HL-60 (cell line): ENCODE measurements at regions not wholly inside any gene's neighbourhood (a gene's known extent, or its start where the extent isn't known, plus 50 kb on each side); places are given as distances from the start of the nearest gene placed in this dataset.

ENCODE experiments used
- DNase-seq, 2 experiments: peaks; one replicate each; pipeline ENCODE4 v3.0.0-alpha.2; 2010 to 2020; ENCODE audit warnings: low read depth in 1 of 2, low spot score in 1 of 2
- H3K27ac ChIP-seq: fragments of 250-450 bp; sonication (Bioruptor Pico); replicated peaks from 2 replicates; pipeline ENCODE4 v1.5.1; 2020; ENCODE audit warnings: mild to moderate bottlenecking, moderate library complexity
- H3K27me3 ChIP-seq: fragments of 250-450 bp; sonication (Bioruptor Pico); 2 replicates; pipeline ENCODE4 v1.5.1; 2021; ENCODE audit warnings: mild to moderate bottlenecking, moderate library complexity; ENCODE audit not compliant: insufficient read depth, poor library complexity, severe bottlenecking
- H3K4me3 ChIP-seq: replicated peaks from 2 replicates; pipeline ENCODE4 v1.5.1; 2011; ENCODE audit warnings: mild to moderate bottlenecking, control low read depth, low read length; ENCODE audit not compliant: insufficient read depth
- GABPA ChIP-seq: IDR thresholded peaks from 2 replicates; pipeline ENCODE4 v1.6.1; 2012; ENCODE audit warnings: low read depth
- POLR2AphosphoS5 ChIP-seq: IDR thresholded peaks from 2 replicates; pipeline ENCODE4 v1.6.1; 2012; ENCODE audit warnings: low read depth
- SPI1 ChIP-seq: IDR thresholded peaks from 2 replicates; pipeline ENCODE4 v1.6.1; 2012; ENCODE audit warnings: low read depth, mild to moderate bottlenecking, borderline replicate concordance
- TF ChIP-seq, protein P1 (sequence below): IDR thresholded peaks from 2 replicates; pipeline ENCODE4 v1.6.1; 2012; ENCODE audit warnings: low read depth; ENCODE audit not compliant: insufficient replicate concordance
- TF ChIP-seq, protein P2 (sequence below): IDR thresholded peaks from one replicate; pipeline ENCODE4 v1.5.1; 2011; ENCODE audit warnings: low read length, control low read depth, inconsistent platforms; ENCODE audit not compliant: insufficient read depth

DNA sequence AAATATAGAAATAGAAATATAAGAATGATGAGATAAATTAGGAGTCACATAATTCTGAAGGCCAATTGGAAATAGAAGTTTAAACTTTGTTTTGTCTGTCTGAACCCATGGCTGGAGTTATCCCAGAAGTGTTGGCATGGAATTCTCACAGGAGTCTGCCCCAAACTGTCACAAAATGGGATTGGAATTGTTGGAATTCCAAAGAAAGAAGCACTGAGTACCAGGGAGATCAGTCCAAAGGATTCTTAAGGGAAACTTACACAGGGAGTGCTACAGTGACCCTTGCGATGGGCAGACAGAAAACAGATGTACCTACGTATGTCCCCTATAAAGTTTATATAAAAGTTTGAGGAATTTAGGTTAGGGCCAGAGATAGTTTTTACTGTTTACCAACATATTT lies 1607.7 kb downstream of the ARAP2 start:
- no peaks in the 10 kb centered on the region for H3K27me3 ChIP-seq
- TF ChIP-seq, protein P1, sequence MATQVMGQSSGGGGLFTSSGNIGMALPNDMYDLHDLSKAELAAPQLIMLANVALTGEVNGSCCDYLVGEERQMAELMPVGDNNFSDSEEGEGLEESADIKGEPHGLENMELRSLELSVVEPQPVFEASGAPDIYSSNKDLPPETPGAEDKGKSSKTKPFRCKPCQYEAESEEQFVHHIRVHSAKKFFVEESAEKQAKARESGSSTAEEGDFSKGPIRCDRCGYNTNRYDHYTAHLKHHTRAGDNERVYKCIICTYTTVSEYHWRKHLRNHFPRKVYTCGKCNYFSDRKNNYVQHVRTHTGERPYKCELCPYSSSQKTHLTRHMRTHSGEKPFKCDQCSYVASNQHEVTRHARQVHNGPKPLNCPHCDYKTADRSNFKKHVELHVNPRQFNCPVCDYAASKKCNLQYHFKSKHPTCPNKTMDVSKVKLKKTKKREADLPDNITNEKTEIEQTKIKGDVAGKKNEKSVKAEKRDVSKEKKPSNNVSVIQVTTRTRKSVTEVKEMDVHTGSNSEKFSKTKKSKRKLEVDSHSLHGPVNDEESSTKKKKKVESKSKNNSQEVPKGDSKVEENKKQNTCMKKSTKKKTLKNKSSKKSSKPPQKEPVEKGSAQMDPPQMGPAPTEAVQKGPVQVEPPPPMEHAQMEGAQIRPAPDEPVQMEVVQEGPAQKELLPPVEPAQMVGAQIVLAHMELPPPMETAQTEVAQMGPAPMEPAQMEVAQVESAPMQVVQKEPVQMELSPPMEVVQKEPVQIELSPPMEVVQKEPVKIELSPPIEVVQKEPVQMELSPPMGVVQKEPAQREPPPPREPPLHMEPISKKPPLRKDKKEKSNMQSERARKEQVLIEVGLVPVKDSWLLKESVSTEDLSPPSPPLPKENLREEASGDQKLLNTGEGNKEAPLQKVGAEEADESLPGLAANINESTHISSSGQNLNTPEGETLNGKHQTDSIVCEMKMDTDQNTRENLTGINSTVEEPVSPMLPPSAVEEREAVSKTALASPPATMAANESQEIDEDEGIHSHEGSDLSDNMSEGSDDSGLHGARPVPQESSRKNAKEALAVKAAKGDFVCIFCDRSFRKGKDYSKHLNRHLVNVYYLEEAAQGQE = no peak
- TF ChIP-seq, protein P2, sequence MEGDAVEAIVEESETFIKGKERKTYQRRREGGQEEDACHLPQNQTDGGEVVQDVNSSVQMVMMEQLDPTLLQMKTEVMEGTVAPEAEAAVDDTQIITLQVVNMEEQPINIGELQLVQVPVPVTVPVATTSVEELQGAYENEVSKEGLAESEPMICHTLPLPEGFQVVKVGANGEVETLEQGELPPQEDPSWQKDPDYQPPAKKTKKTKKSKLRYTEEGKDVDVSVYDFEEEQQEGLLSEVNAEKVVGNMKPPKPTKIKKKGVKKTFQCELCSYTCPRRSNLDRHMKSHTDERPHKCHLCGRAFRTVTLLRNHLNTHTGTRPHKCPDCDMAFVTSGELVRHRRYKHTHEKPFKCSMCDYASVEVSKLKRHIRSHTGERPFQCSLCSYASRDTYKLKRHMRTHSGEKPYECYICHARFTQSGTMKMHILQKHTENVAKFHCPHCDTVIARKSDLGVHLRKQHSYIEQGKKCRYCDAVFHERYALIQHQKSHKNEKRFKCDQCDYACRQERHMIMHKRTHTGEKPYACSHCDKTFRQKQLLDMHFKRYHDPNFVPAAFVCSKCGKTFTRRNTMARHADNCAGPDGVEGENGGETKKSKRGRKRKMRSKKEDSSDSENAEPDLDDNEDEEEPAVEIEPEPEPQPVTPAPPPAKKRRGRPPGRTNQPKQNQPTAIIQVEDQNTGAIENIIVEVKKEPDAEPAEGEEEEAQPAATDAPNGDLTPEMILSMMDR = no peak
- no peak for TF ChIP-seq SPI1
- TF ChIP-seq GABPA = no peak
- no peak for TF ChIP-seq POLR2AphosphoS5
- no peak overlapping the region for H3K4me3 ChIP-seq
- no peak for DNase-seq
- no peak overlapping the region for H3K27ac ChIP-seq

DNA sequence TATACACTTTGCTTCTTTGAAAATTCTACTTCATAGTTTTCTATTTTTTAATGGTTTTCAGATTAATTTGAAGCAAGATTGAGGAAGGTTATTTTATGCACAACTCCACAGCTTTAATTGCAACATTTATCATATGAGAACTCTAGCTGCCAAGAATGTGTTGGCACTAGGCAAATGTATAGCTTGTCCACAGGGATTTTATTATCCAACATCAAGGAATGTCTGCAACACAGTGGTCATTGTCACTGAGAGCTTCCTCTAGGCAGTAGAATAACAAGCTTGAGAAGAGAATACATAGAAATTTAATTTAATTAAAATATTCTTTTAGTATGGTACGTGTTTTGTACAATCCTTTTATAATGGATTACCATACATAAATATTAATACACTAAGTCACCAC lies 1600.8 kb downstream of the ARAP2 start:
- Histone ChIP-seq H3K4me3 (no peak overlapping the region), H3K27me3 (no peaks in the 10 kb centered on the region), H3K27ac (no peak overlapping the region)
- TF ChIP-seq POLR2AphosphoS5 = no peak
- no peak for TF ChIP-seq SPI1
- TF ChIP-seq, protein P2 = no peak
- TF ChIP-seq, protein P1 = no peak
- TF ChIP-seq GABPA = no peak
- DNase-seq = no peak

DNA sequence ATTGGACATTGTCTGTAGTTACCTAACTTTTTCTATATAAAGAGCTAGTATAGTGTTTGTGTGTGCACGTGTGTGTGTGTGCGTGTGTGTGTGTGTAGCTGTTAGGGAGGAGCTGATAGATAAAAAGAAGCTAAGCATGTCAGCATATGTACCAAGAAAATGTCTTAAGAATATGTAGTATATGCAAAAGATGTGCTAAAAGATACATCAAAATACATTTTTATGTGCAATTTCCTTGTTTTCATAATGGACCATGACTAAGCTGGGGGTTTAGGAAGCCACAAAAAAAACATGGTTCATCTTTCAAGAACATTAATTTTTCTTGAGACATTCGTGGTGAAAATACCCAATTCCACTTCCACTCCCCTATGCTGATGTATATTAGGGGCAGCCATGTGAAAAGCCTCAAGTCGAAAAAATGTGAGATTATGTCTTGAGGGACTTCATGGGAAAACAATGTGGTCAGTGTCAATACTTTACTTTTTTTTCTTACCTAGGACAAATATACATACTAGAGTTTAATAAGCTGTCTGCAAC lies 1599.7 kb downstream of the ARAP2 start:
- DNase-seq = no peak
- Histone ChIP-seq H3K4me3 (no peak overlapping the region), H3K27me3 (no peaks in the 10 kb centered on the region), H3K27ac (no peak overlapping the region)
- TF ChIP-seq GABPA (no peak), SPI1 (no peak), POLR2AphosphoS5 (no peak)
- TF ChIP-seq, protein P2 = no peak
- TF ChIP-seq, protein P1 = no peak
